ENCODE measurements at regions not wholly inside any gene's neighbourhood (a gene's known extent, or its start where the extent isn't known, plus 50 kb on each side); places are given as distances from the start of the nearest gene placed in this dataset.

DNA sequence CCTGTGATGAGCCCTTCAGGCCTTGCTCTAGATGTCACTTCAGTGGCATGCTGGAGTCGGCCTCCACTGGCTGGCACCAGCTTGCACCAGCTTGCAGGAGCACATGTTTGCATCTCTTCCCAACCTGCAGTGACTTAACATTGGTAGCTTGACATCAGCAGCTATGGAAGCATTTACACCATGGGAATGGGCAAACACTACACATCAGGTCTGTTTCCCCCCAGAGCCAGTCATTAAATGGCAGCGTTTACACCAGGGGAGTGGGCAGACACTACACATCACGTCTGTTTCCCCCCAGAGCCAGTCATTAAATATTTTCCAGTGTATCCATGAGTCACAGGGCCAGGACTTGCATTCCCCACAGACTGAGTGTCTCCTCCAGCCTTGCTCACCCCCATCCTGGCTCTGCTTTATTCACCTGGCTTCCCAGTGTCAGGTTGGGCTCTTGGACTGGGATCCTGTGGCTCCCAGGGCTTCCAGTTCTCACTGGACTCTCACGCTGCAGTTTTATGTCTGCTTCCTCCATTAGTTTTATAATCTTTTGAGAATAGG, 51.6 kb upstream of the VRK1 start:
- TF ChIP-seq, protein P1, sequence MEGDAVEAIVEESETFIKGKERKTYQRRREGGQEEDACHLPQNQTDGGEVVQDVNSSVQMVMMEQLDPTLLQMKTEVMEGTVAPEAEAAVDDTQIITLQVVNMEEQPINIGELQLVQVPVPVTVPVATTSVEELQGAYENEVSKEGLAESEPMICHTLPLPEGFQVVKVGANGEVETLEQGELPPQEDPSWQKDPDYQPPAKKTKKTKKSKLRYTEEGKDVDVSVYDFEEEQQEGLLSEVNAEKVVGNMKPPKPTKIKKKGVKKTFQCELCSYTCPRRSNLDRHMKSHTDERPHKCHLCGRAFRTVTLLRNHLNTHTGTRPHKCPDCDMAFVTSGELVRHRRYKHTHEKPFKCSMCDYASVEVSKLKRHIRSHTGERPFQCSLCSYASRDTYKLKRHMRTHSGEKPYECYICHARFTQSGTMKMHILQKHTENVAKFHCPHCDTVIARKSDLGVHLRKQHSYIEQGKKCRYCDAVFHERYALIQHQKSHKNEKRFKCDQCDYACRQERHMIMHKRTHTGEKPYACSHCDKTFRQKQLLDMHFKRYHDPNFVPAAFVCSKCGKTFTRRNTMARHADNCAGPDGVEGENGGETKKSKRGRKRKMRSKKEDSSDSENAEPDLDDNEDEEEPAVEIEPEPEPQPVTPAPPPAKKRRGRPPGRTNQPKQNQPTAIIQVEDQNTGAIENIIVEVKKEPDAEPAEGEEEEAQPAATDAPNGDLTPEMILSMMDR (IDR thresholded peaks at IDR 0.05; ENCODE audit: insufficient read depth, missing control alignments) = no peak
- FAIRE-seq (no peak), DNase-seq (ENCODE audit: insufficient read length, low spot score) (no peak)

DNA sequence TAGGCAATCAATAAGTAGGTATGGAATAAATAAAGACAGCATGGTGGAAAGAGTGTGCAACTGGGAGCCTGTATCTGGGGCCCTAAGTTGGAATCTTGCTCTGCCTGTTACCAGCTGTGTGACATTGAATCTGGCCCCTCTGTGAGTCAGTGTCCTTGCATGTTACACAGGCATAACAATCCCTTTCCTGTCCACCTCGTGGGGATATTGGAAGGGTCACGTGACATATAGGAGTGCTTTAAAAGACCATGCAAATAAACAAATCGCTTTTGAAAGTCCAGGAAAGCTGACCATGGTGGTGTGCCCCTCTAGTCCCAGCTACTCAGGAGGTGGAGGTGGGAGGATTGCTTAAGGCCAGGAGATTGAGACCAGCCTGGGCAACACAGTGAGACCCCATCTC, 51.1 kb upstream of the VRK1 start:
- TF ChIP-seq, protein P1 (IDR thresholded peaks at IDR 0.05; ENCODE audit: insufficient read depth, missing control alignments) = no peak
- no peak for DNase-seq (ENCODE audit: insufficient read length, low spot score)
- no peak for FAIRE-seq

DNA sequence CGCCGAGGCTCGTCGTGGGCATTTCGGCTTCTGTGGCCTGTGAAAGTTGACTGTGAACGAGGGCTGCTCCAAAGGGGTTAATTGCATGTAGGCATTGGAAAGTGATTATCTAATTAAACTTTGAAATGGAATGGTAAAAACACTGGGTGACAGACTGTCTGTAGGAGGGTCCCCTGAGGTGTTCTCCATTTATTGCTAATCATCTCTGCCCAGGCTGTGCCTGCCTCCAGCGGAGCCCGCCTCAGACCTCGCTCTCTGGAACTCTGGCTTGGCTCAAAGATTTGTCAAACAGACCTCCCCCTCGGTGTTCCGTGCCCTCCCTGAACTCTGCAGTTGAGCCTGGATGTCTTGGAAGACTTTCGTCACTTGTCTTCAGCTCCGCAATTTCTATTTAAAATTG, 50.2 kb upstream of the VRK1 start:
- FAIRE-seq = no peak
- DNase-seq (ENCODE audit: insufficient read length, low spot score) = no peak
- TF ChIP-seq, protein P1 (IDR thresholded peaks at IDR 0.05; ENCODE audit: insufficient read depth, missing control alignments) = no peak

Data from D721Med (cell line).